Aorta (tissue), 5 donors: ENCODE measurements at regions not wholly inside any gene's neighbourhood (a gene's known extent, or its start where the extent isn't known, plus 50 kb on each side); places are given as distances from the start of the nearest gene placed in this dataset.
"Not testable (repeated sequence)": the region's sequence is repeated elsewhere in the genome, so short reads cannot be mapped to it uniquely, and the experiment has no call there.

ENCODE experiments used
- ATAC-seq: fragments of 200-7000 bp; cut with Tn5 transposase; one replicate; pipeline ENCODE4 v1.9.1; 2022; ENCODE audit warnings: moderate library complexity; ENCODE audit not compliant: low FRiP score
- DNase-seq, 2 donors: peaks; one replicate each; pipeline ENCODE4 v3.0.0-alpha.2; 2020
- H3K27ac ChIP-seq, 2 donors: one replicate each; pipeline ENCODE4 v1.5.1; 2013; ENCODE audit warnings: low read length in 2 of 2, mild to moderate bottlenecking in 2 of 2, moderate library complexity in 2 of 2, control low read depth in 1 of 2, inconsistent platforms in 1 of 2, low read depth in 1 of 2
- H3K27me3 ChIP-seq, 2 donors: one replicate each; pipeline ENCODE4 v1.6.1; 2013; ENCODE audit warnings: control low read depth in 1 of 2, low read length in 1 of 2, mild to moderate bottlenecking in 1 of 2, moderate library complexity in 1 of 2; ENCODE audit not compliant: insufficient read depth in 2 of 2, control insufficient read depth in 1 of 2
- H3K36me3 ChIP-seq, 2 donors: one replicate each; pipeline ENCODE4 v1.6.1; 2013; ENCODE audit warnings: control low read depth in 1 of 2, low read length in 1 of 2, mild to moderate bottlenecking in 1 of 2; ENCODE audit not compliant: insufficient read depth in 2 of 2, control insufficient read depth in 1 of 2
- H3K4me1 ChIP-seq, 2 donors: one replicate each; pipeline ENCODE4 v1.6.1; 2013; ENCODE audit warnings: low read length in 2 of 2, control low read depth in 1 of 2, mild to moderate bottlenecking in 1 of 2, moderate library complexity in 1 of 2; ENCODE audit not compliant: insufficient read depth in 2 of 2, control insufficient read depth in 1 of 2
- H3K4me3 ChIP-seq, 2 donors: one replicate each; pipeline ENCODE4 v1.5.1; 2013; ENCODE audit warnings: low read length in 2 of 2, control low read depth in 1 of 2, mild to moderate bottlenecking in 1 of 2
- H3K9me3 ChIP-seq: one replicate; pipeline ENCODE4 v1.6.1; 2013; ENCODE audit warnings: mild to moderate bottlenecking, low read length; ENCODE audit not compliant: control insufficient read depth
- whole genome bisulfite sequencing, 2 donors: extraction: QIAGEN DNeasy Blood & Tissue Kit; methylation state at CpG; one replicate each; pipeline ENCODE4 v1.1.7; 2013; 5-methylcytosine and 5-hydroxymethylcytosine counted together
- intact Hi-C, 2 donors: fragments of 100-400 bp; cut with DNase I; formaldehyde crosslinking; loops; one replicate each; pipeline versions ENCODE4 v1.14.2 to v1.15.0; 2022
- donor health status: healthy with polysubstance abuse.
- donor health status: Bipolar disorder and iron deficiency.
- donor health status: DM: no; HTN: no; CAD: no.
- donor health status: DM: no; HTN: no; CAD: no.
- donor health status: DM: yes; HTN: yes; CAD: no.

- ATAC-seq (no peak), DNase-seq (no peak)
- Histone ChIP-seq H3K4me3 (no peak overlapping the region), H3K4me1 (no peaks in the 10 kb centered on the region), H3K9me3 (peaks cover 4% of the 10 kb centered on the region), H3K27ac (no peak overlapping the region), H3K27me3 (no peaks in the 10 kb centered on the region), H3K36me3 (no peaks in the 10 kb centered on the region)
- WGBS, 2 donors: 70 to 75% methylated on average over 7 of the region's 7 CpGs
- intact Hi-C loops: no loop called here
These were observed 490.7 kb downstream of the TYW1 start for GRCh38 chr7:67487316-67487715.

GRCh38 chr7:67489881-67490280 is 493.2 kb downstream of the TYW1 start:
- H3K27ac ChIP-seq: no peak overlapping the region
- H3K27me3 ChIP-seq: no peaks in the 10 kb centered on the region
- ATAC-seq: no peak
- WGBS, 2 donors: 83 to 85% methylated on average over 5 of the region's 5 CpGs
- H3K4me1 ChIP-seq: no peaks in the 10 kb centered on the region
- intact Hi-C loops: no loop called here
- H3K9me3 ChIP-seq: peaks cover 4% of the 10 kb centered on the region
- H3K4me3 ChIP-seq: no peak overlapping the region
- no peak for DNase-seq
- H3K36me3 ChIP-seq: no peaks in the 10 kb centered on the region

- DNase-seq: no peak
- 58 to 60% methylated on average over 8 of the region's 8 CpGs for WGBS, 2 donors
- intact Hi-C loops: no loop called here
- Histone ChIP-seq H3K27me3 (no peaks in the 10 kb centered on the region), H3K4me1 (no peaks in the 10 kb centered on the region), H3K36me3 (no peaks in the 10 kb centered on the region), H3K4me3 (no peak overlapping the region), H3K27ac (no peak overlapping the region), H3K9me3 (peaks cover 4% of the 10 kb centered on the region)
- ATAC-seq: no peak
These were observed 496.7 kb downstream of the TYW1 start for GRCh38 chr7:67493366-67493765.

GRCh38 chr7:67496589-67496988 is 500.0 kb downstream of the TYW1 start:
- Histone ChIP-seq H3K27ac (no peak overlapping the region), H3K27me3 (peaks cover 0 to 2% of the 10 kb centered on the region in 2 donors), H3K4me3 (no peak overlapping the region), H3K36me3 (no peaks in the 10 kb centered on the region), H3K9me3 (peaks cover 2% of the 10 kb centered on the region), H3K4me1 (no peaks in the 10 kb centered on the region)
- DNase-seq: no peak
- 40 to 41% methylated on average over 7 of the region's 7 CpGs for WGBS, 2 donors
- intact Hi-C loops: no loop called here
- ATAC-seq: no peak

GRCh38 chr7:67497914-67498313 is 501.3 kb downstream of the TYW1 start:
- H3K27me3 ChIP-seq, H3K4me1 ChIP-seq, ATAC-seq, H3K4me3 ChIP-seq, H3K36me3 ChIP-seq, H3K27ac ChIP-seq, DNase-seq, H3K9me3 ChIP-seq, intact Hi-C loops: not testable (repeated sequence)
- WGBS, 2 donors: 73 to 91% methylated on average over 3 of the region's 3 CpGs

- H3K36me3 ChIP-seq: no peaks in the 10 kb centered on the region
- intact Hi-C loops: no loop called here
- H3K27ac ChIP-seq: no peak overlapping the region
- H3K4me3 ChIP-seq: no peak overlapping the region
- H3K9me3 ChIP-seq: peaks cover 3% of the 10 kb centered on the region
- ATAC-seq (no peak), DNase-seq (no peak)
- peaks cover 0 to 2% of the 10 kb centered on the region in 2 donors for H3K27me3 ChIP-seq
- no peaks in the 10 kb centered on the region for H3K4me1 ChIP-seq
- WGBS, 2 donors: 23 to 40% methylated on average over 3 of the region's 3 CpGs
These were observed 506.3 kb downstream of the TYW1 start for GRCh38 chr7:67502929-67503328.

- H3K36me3 ChIP-seq: no peaks in the 10 kb centered on the region
- peaks cover 3% of the 10 kb centered on the region for H3K9me3 ChIP-seq
- H3K27ac ChIP-seq: no peak overlapping the region
- intact Hi-C loops: no loop called here
- no peak overlapping the region for H3K4me3 ChIP-seq
- peaks cover 0 to 2% of the 10 kb centered on the region in 2 donors for H3K27me3 ChIP-seq
- no peak for ATAC-seq
- no peaks in the 10 kb centered on the region for H3K4me1 ChIP-seq
- DNase-seq: no peak
These were observed 508.8 kb downstream of the TYW1 start for GRCh38 chr7:67505449-67505848.

GRCh38 chr7:67512481-67512880 is 515.8 kb downstream of the TYW1 start:
- Histone ChIP-seq H3K36me3 (no peaks in the 10 kb centered on the region), H3K27me3 (no peaks in the 10 kb centered on the region), H3K4me3 (no peak overlapping the region), H3K4me1 (no peaks in the 10 kb centered on the region), H3K9me3 (no peaks in the 10 kb centered on the region), H3K27ac (no peak overlapping the region)
- intact Hi-C loops: no loop called here
- DNase-seq (no peak), ATAC-seq (no peak)
- WGBS, 2 donors: 39 to 54% methylated on average over 7 of the region's 7 CpGs

- Histone ChIP-seq H3K4me1 (no peaks in the 10 kb centered on the region), H3K27ac (no peak overlapping the region), H3K9me3 (peaks cover under 1% of the 10 kb centered on the region), H3K36me3 (no peaks in the 10 kb centered on the region), H3K27me3 (peaks cover 0 to 1% of the 10 kb centered on the region in 2 donors), H3K4me3 (no peak overlapping the region)
- ATAC-seq (peak; percentile 29), DNase-seq (peak in 1 of 2 donors; percentile 55)
- intact Hi-C loops: no loop called here
- 17 to 18% methylated on average over 4 of the region's 4 CpGs for WGBS, 2 donors
These were observed 521.9 kb downstream of the TYW1 start for GRCh38 chr7:67518580-67518979.
